HEK293T (cell line): ENCODE measurements at regions not wholly inside any gene's neighbourhood (a gene's known extent, or its start where the extent isn't known, plus 50 kb on each side); places are given as distances from the start of the nearest gene placed in this dataset.
"Not testable (repeated sequence)": the region's sequence is repeated elsewhere in the genome, so short reads cannot be mapped to it uniquely, and the experiment has no call there.

Experiments used
- BHLHE40 ChIP-seq: fragments of 450-650 bp; IDR thresholded peaks from 2 replicates; pipeline ENCODE4 v1.6.1; 2016; ENCODE audit warnings: mild to moderate bottlenecking, moderate library complexity, borderline replicate concordance
- ELF4 ChIP-seq: fragments of 450-650 bp; IDR thresholded peaks from 2 replicates; pipeline ENCODE4 v1.6.1; 2017; ENCODE audit warnings: antibody characterized with exemption
- FOXM1 ChIP-seq: fragments of 450-650 bp; IDR thresholded peaks from 2 replicates; pipeline ENCODE4 v1.6.1; 2017; ENCODE audit warnings: mild to moderate bottlenecking, borderline replicate concordance
- LEF1 ChIP-seq: fragments of 450-650 bp; IDR thresholded peaks from 2 replicates; pipeline ENCODE4 v1.6.1; 2017; ENCODE audit warnings: mild to moderate bottlenecking, borderline replicate concordance
- PKNOX1 ChIP-seq: fragments of 450-650 bp; IDR thresholded peaks from 2 replicates; pipeline ENCODE4 v1.6.1; 2016
- SP1 ChIP-seq: fragments of 450-650 bp; IDR thresholded peaks from 2 replicates; pipeline ENCODE4 v1.6.1; 2017

- not testable (repeated sequence) for TF ChIP-seq PKNOX1, SP1, ELF4, LEF1, FOXM1, BHLHE40
Observed at GRCh38 chr18:22828583-22828982, 104.5 kb upstream of the RBBP8 start.
